IMR-90 (cell line): ENCODE measurements at regions not wholly inside any gene's neighbourhood (a gene's known extent, or its start where the extent isn't known, plus 50 kb on each side); places are given as distances from the start of the nearest gene placed in this dataset.

Experiments used
- ATAC-seq: fragments of 200-7000 bp; cut with Tn5 transposase; 2 replicates; pipeline ENCODE4 v1.9.1; 2020; ENCODE audit warnings: low read depth, mild to moderate bottlenecking, moderate library complexity
- BruUV-seq: library from RNA; stranded (reverse); fragments of 400-500 nt; replicated peaks from 2 replicates; lab custom pipeline; 2021; lab: Mats Ljungman, UMichigan
- CTCF ChIA-PET: fragments of 300-600 bp; formaldehyde crosslinking; extraction: SDS; loops from one replicate; lab custom pipeline; 2021; ENCODE audit warnings: antibody characterized with exemption; lab: Yijun Ruan, JAX
- POLR2A ChIA-PET: fragments of 300-600 bp; sonication (Branson Sonifier 250); formaldehyde crosslinking; loops from one replicate; lab custom pipeline; 2022; ENCODE audit warnings: antibody characterized with exemption; ENCODE audit not compliant: unreplicated experiment; lab: Charles Lee
- DNase-seq: peaks from one replicate; pipeline ENCODE4 v3.0.0; 2013
- H2AFZ ChIP-seq: replicated peaks from 2 replicates; pipeline ENCODE3; 2013; ENCODE audit warnings: low read length, mild to moderate bottlenecking; ENCODE audit not compliant: poor library complexity
- H2AK5ac ChIP-seq: 2 replicates; pipeline ENCODE4 v1.6.1; 2013; ENCODE audit warnings: low read depth, low read length, inconsistent platforms
- H2AK9ac ChIP-seq: replicated peaks from 2 replicates; pipeline ENCODE3; 2013; ENCODE audit warnings: mild to moderate bottlenecking, low read depth, low read length, moderate library complexity; ENCODE audit not compliant: poor library complexity
- H2BK120ac ChIP-seq: 2 replicates; pipeline ENCODE4 v1.6.1; 2013; ENCODE audit warnings: low read depth, low read length, inconsistent platforms
- H2BK15ac ChIP-seq: 3 replicates; pipeline ENCODE4 v1.6.1; 2013; ENCODE audit warnings: low read depth, low read length, inconsistent platforms
- H2BK20ac ChIP-seq: 2 replicates; pipeline ENCODE4 v1.6.1; 2013; ENCODE audit warnings: low read depth, mild to moderate bottlenecking, inconsistent platforms, low read length, moderate library complexity
- H2BK5ac ChIP-seq: 2 replicates; pipeline ENCODE4 v1.6.1; 2013; ENCODE audit warnings: mild to moderate bottlenecking, low read depth, low read length, inconsistent platforms; ENCODE audit not compliant: poor library complexity, severe bottlenecking
- H3K14ac ChIP-seq: replicated peaks from 2 replicates; pipeline ENCODE4 v1.6.1; 2013; ENCODE audit warnings: low read depth, low read length, inconsistent platforms
- H3K18ac ChIP-seq: 2 replicates; pipeline ENCODE4 v1.6.1; 2013; ENCODE audit warnings: low read depth, low read length, control low read depth
- H3K23ac ChIP-seq: 2 replicates; pipeline ENCODE4 v1.6.1; 2013; ENCODE audit warnings: low read depth, low read length, inconsistent platforms
- H3K27ac ChIP-seq: 2 replicates; pipeline ENCODE4 v1.5.1; 2013; ENCODE audit warnings: mild to moderate bottlenecking, control low read depth, low read length; ENCODE audit not compliant: insufficient read depth
- H3K27me3 ChIP-seq: 2 replicates; pipeline ENCODE4 v1.6.1; 2013; ENCODE audit warnings: low read length; ENCODE audit not compliant: control insufficient read depth, insufficient read depth
- H3K36me3 ChIP-seq: 2 replicates; pipeline ENCODE4 v1.6.1; 2013; ENCODE audit warnings: low read length, mixed read lengths; ENCODE audit not compliant: control insufficient read depth, insufficient read depth
- H3K4ac ChIP-seq: 2 replicates; pipeline ENCODE4 v1.6.1; 2013; ENCODE audit warnings: low read depth, low read length, inconsistent platforms
- H3K4me1 ChIP-seq: 2 replicates; pipeline ENCODE4 v1.6.1; 2013; ENCODE audit warnings: low read length, mixed read lengths; ENCODE audit not compliant: control insufficient read depth, insufficient read depth
- H3K4me2 ChIP-seq: 2 replicates; pipeline ENCODE4 v1.6.1; 2013; ENCODE audit warnings: low read depth, mild to moderate bottlenecking, control low read depth, low read length, moderate library complexity
- H3K4me3 ChIP-seq: 2 replicates; pipeline ENCODE4 v1.5.1; 2013; ENCODE audit warnings: low read depth, mild to moderate bottlenecking, control low read depth, low read length, moderate library complexity; ENCODE audit not compliant: insufficient read depth
- H3K56ac ChIP-seq: 2 replicates; pipeline ENCODE4 v1.6.1; 2013; ENCODE audit warnings: low read length, inconsistent platforms; ENCODE audit not compliant: insufficient read depth; ENCODE audit errors: extremely low read depth
- H3K79me1 ChIP-seq, 2 experiments: 2 replicates each; pipeline ENCODE4 v1.6.1; 2013; ENCODE audit warnings: low read length in 2 of 2, inconsistent platforms in 1 of 2, low read depth in 1 of 2
- H3K9ac ChIP-seq: 2 replicates; pipeline ENCODE4 v1.6.1; 2013; ENCODE audit warnings: low read depth, low read length, control low read depth
- H3K9me1 ChIP-seq: 2 replicates; pipeline ENCODE4 v1.6.1; 2013; ENCODE audit warnings: low read length, inconsistent platforms; ENCODE audit not compliant: insufficient read depth
- H3K9me3 ChIP-seq: 2 replicates; pipeline ENCODE4 v1.6.1; 2013; ENCODE audit warnings: low read length; ENCODE audit not compliant: control insufficient read depth, insufficient read depth
- H4K20me1 ChIP-seq: 2 replicates; pipeline ENCODE4 v1.6.1; 2013; ENCODE audit warnings: low read length, inconsistent platforms; ENCODE audit not compliant: insufficient read depth
- H4K5ac ChIP-seq: 2 replicates; pipeline ENCODE4 v1.6.1; 2013; ENCODE audit warnings: mild to moderate bottlenecking, low read depth, low read length, control low read depth
- H4K8ac ChIP-seq, 2 experiments: 2 replicates each; pipeline ENCODE4 v1.6.1; 2013; ENCODE audit warnings: low read depth in 2 of 2, low read length in 2 of 2, control low read depth in 1 of 2, inconsistent platforms in 1 of 2
- H4K91ac ChIP-seq: 2 replicates; pipeline ENCODE4 v1.6.1; 2013; ENCODE audit warnings: low read depth, low read length, inconsistent platforms; ENCODE audit not compliant: insufficient read depth
- BHLHE40 ChIP-seq: fragments of 150-350 bp; IDR thresholded peaks from 2 replicates; pipeline ENCODE4 v1.6.1; 2016; ENCODE audit warnings: mild to moderate bottlenecking, low read depth, low read length
- CEBPB ChIP-seq: IDR thresholded peaks from 2 replicates; pipeline ENCODE4 v1.6.1; 2012; ENCODE audit warnings: low read depth, low read length, improper control_type of control experiment
- MAFK ChIP-seq: IDR thresholded peaks from 2 replicates; pipeline ENCODE4 v1.6.1; 2012; ENCODE audit warnings: low read depth, low read length, improper control_type of control experiment
- MAZ ChIP-seq: IDR thresholded peaks from 2 replicates; pipeline ENCODE4 v1.6.1; 2012; ENCODE audit warnings: low read depth, mild to moderate bottlenecking, low read length, improper control_type of control experiment, moderate library complexity, borderline replicate concordance
- MXI1 ChIP-seq: IDR thresholded peaks from 2 replicates; pipeline ENCODE4 v1.6.1; 2012; ENCODE audit warnings: low read depth, mild to moderate bottlenecking, low read length, moderate library complexity, borderline replicate concordance
- NFE2L2 ChIP-seq: fragments of 150-350 bp; IDR thresholded peaks from 2 replicates; pipeline ENCODE4 v1.6.1; 2016; ENCODE audit warnings: low read depth, mild to moderate bottlenecking, low read length
- POLR2A ChIP-seq: IDR thresholded peaks from 2 replicates; pipeline ENCODE4 v1.6.1; 2012; ENCODE audit warnings: mild to moderate bottlenecking, low read depth, low read length
- RAD21 ChIP-seq: IDR thresholded peaks from 2 replicates; pipeline ENCODE4 v1.6.1; 2012; ENCODE audit warnings: low read length, improper control_type of control experiment
- RCOR1 ChIP-seq: IDR thresholded peaks from 2 replicates; pipeline ENCODE4 v1.6.1; 2012; ENCODE audit warnings: mild to moderate bottlenecking, low read length, improper control_type of control experiment; ENCODE audit not compliant: insufficient replicate concordance
- RFX5 ChIP-seq: IDR thresholded peaks from 2 replicates; pipeline ENCODE4 v1.8.0; 2012; ENCODE audit warnings: low read depth, mild to moderate bottlenecking, low read length, moderate library complexity
- SMC3 ChIP-seq: fragments of 150-350 bp; IDR thresholded peaks from 2 replicates; pipeline ENCODE4 v1.6.1; 2016; ENCODE audit warnings: low read depth, mild to moderate bottlenecking, antibody characterized with exemption, low read length, moderate library complexity
- dilution Hi-C: fragments of 300-500 bp; cut with HindIII; formaldehyde crosslinking; loops from one replicate; pipeline ENCODE4 v1.14.3; 2018; ENCODE audit warnings: low sequenced_read_pairs; ENCODE audit not compliant: unreplicated experiment
- in situ Hi-C: fragments of 300-500 bp; cut with MboI; formaldehyde crosslinking; loops from 3 replicates; pipeline ENCODE4 v1.14.3; 2019; ENCODE audit warnings: low sequenced_read_pairs, inconsistent platforms, mixed read lengths
- intact Hi-C: fragments of 100-400 bp; cut with micrococcal nuclease; formaldehyde crosslinking; loops from 2 replicates; pipeline ENCODE4 v1.10.0; 2022
- TF ChIP-seq, protein P1 (sequence below): fragments of 150-350 bp; IDR thresholded peaks from 2 replicates; pipeline ENCODE4 v1.6.1; 2017; ENCODE audit warnings: mild to moderate bottlenecking, antibody characterized with exemption, low read length, low read depth
- TF ChIP-seq, protein P2 (sequence below): conservative IDR thresholded peaks from 2 replicates; pipeline ENCODE4 v1.5.1; 2012; ENCODE audit warnings: mild to moderate bottlenecking, low read depth, low read length, improper control_type of control experiment

- no peak overlapping the region for H2AK9ac ChIP-seq
- peaks cover 8% of the 10 kb centered on the region; the same call in 1 of the 2 replicates for H3K9me3 ChIP-seq
- no peak overlapping the region for H2BK20ac ChIP-seq
- H4K5ac ChIP-seq, result no peak overlapping the region
- dilution Hi-C loops, result no loop called here
- H3K9me1 ChIP-seq, result no peaks in the 10 kb centered on the region
- ChIA-PET POLR2A (no interaction called here), CTCF (no interaction called here)
- H3K79me1 ChIP-seq, result no peaks in the 10 kb centered on the region
- H3K18ac ChIP-seq, result no peak overlapping the region
- no peak overlapping the region for H2AK5ac ChIP-seq
- H2AFZ ChIP-seq, result no peak overlapping the region
- no peaks in the 10 kb centered on the region for H3K4me1 ChIP-seq
- H3K36me3 ChIP-seq, result no peaks in the 10 kb centered on the region
- H3K27me3 ChIP-seq, result peaks cover 2% of the 10 kb centered on the region; the same call in 1 of the 2 replicates
- H2BK5ac ChIP-seq, result no peak overlapping the region
- no peak overlapping the region for H4K8ac ChIP-seq
- in situ Hi-C loops, result no loop called here
- no peak overlapping the region for H3K9ac ChIP-seq
- H4K20me1 ChIP-seq, result no peaks in the 10 kb centered on the region
- H3K23ac ChIP-seq, result no peak overlapping the region
- no peak overlapping the region for H3K4me2 ChIP-seq
- H3K4ac ChIP-seq, result no peak overlapping the region
- H3K14ac ChIP-seq, result no peak overlapping the region
- H3K4me3 ChIP-seq, result no peak overlapping the region
- H3K27ac ChIP-seq, result no peak overlapping the region
- no peak overlapping the region for H4K91ac ChIP-seq
- intact Hi-C loops, result no loop called here
- H2BK15ac ChIP-seq, result no peak overlapping the region
- no peak for ATAC-seq
- no peak overlapping the region for H2BK120ac ChIP-seq
- TF ChIP-seq BHLHE40 (no peak), CEBPB (no peak), MXI1 (no peak), RAD21 (no peak), RFX5 (no peak), RCOR1 (no peak), SMC3 (no peak), MAZ (no peak), MAFK (no peak), NFE2L2 (no peak), POLR2A (no peak)
- TF ChIP-seq, protein P1, sequence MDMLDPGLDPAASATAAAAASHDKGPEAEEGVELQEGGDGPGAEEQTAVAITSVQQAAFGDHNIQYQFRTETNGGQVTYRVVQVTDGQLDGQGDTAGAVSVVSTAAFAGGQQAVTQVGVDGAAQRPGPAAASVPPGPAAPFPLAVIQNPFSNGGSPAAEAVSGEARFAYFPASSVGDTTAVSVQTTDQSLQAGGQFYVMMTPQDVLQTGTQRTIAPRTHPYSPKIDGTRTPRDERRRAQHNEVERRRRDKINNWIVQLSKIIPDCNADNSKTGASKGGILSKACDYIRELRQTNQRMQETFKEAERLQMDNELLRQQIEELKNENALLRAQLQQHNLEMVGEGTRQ, result no peak
- TF ChIP-seq, protein P2, sequence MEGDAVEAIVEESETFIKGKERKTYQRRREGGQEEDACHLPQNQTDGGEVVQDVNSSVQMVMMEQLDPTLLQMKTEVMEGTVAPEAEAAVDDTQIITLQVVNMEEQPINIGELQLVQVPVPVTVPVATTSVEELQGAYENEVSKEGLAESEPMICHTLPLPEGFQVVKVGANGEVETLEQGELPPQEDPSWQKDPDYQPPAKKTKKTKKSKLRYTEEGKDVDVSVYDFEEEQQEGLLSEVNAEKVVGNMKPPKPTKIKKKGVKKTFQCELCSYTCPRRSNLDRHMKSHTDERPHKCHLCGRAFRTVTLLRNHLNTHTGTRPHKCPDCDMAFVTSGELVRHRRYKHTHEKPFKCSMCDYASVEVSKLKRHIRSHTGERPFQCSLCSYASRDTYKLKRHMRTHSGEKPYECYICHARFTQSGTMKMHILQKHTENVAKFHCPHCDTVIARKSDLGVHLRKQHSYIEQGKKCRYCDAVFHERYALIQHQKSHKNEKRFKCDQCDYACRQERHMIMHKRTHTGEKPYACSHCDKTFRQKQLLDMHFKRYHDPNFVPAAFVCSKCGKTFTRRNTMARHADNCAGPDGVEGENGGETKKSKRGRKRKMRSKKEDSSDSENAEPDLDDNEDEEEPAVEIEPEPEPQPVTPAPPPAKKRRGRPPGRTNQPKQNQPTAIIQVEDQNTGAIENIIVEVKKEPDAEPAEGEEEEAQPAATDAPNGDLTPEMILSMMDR, result no peak
- no peak for DNase-seq
- H3K56ac ChIP-seq, result no peak overlapping the region
- no TSS peak for BruUV-seq
Observed at GRCh38 chr5:159386028-159386711, 55.9 kb upstream of the IL12B start.
